CD4-positive, alpha-beta T cell (primary cell): ENCODE measurements at regions not wholly inside any gene's neighbourhood (a gene's known extent, or its start where the extent isn't known, plus 50 kb on each side); places are given as distances from the start of the nearest gene placed in this dataset.

Source experiments
- ATAC-seq: fragments of 200-7000 bp; cut with Tn5 transposase; one replicate; pipeline ENCODE4 v1.10.0; 2022; ENCODE audit warnings: mild to moderate bottlenecking; ENCODE audit not compliant: poor library complexity
- CTCF ChIA-PET: fragments of 350-600 bp; sonication (Branson Sonifier 250); formaldehyde crosslinking; loops from one replicate; lab custom pipeline; 2021; ENCODE audit warnings: antibody characterized with exemption, inconsistent platforms; lab: Charles Lee
- POLR2A ChIA-PET: fragments of 350-600 bp; sonication (Branson Sonifier 250); formaldehyde crosslinking; loops from one replicate; lab custom pipeline; 2021; ENCODE audit warnings: antibody characterized with exemption, inconsistent platforms; lab: Charles Lee
- DNase-seq, 14 experiments: peaks; one replicate each; pipeline ENCODE4 v3.0.0-alpha.2; 2013 to 2020; ENCODE audit warnings: mixed read lengths in 2 of 14
- H3K27ac ChIP-seq, 2 donors: one replicate each; pipeline versions ENCODE4 v1.5.1 to v1.7.0; 2013; ENCODE audit warnings: low read length in 2 of 2, low read depth in 1 of 2, mild to moderate bottlenecking in 1 of 2
- H3K27me3 ChIP-seq, 2 experiments: 1 replicate in 1 of 2; 2 replicates in 1 of 2; pipeline versions ENCODE4 v1.6.1 to v1.7.0; 2013; ENCODE audit warnings: low read length in 2 of 2, control low read depth in 1 of 2, mild to moderate bottlenecking in 1 of 2, moderate library complexity in 1 of 2; ENCODE audit not compliant: insufficient read depth in 2 of 2, control insufficient read depth in 1 of 2
- H3K36me3 ChIP-seq: one replicate; pipeline ENCODE4 v1.6.1; 2013; ENCODE audit warnings: low read length, control low read depth; ENCODE audit not compliant: insufficient read depth
- H3K4me1 ChIP-seq: one replicate; pipeline ENCODE4 v1.6.1; 2013; ENCODE audit warnings: low read length, control low read depth; ENCODE audit not compliant: insufficient read depth
- H3K4me3 ChIP-seq: one replicate; pipeline ENCODE4 v1.5.1; 2013; ENCODE audit warnings: mild to moderate bottlenecking, low read length, moderate library complexity
- H3K9me3 ChIP-seq, 2 experiments: 1 replicate in 1 of 2; 2 replicates in 1 of 2; pipeline versions ENCODE4 v1.6.1 to v1.7.0; 2013; ENCODE audit warnings: low read length in 2 of 2, mild to moderate bottlenecking in 2 of 2, control low read depth in 1 of 2, moderate library complexity in 1 of 2; ENCODE audit not compliant: control insufficient read depth in 1 of 2, insufficient read depth in 1 of 2
- H3K27ac Mint-ChIP-seq: one replicate; pipeline ENCODE4 v1.8.0; 2020; ENCODE audit warnings: mixed read lengths
- H3K27me3 Mint-ChIP-seq: one replicate; pipeline ENCODE4 v1.8.0; 2021; ENCODE audit warnings: mixed read lengths
- H3K36me3 Mint-ChIP-seq: one replicate; pipeline ENCODE4 v1.8.0; 2021; ENCODE audit warnings: low read depth, mixed read lengths
- H3K4me1 Mint-ChIP-seq: one replicate; pipeline ENCODE4 v1.8.0; 2021; ENCODE audit warnings: low read depth, mixed read lengths
- H3K4me3 Mint-ChIP-seq: one replicate; pipeline ENCODE4 v1.8.0; 2020; ENCODE audit warnings: mild to moderate bottlenecking, mixed read lengths
- H3K9me3 Mint-ChIP-seq: one replicate; pipeline ENCODE4 v1.8.0; 2020; ENCODE audit warnings: mixed read lengths
- intact Hi-C, 2 experiments: fragments of 100-400 bp; cut with DNase I in 1 of 2; cut with micrococcal nuclease in 1 of 2; formaldehyde crosslinking; loops; one replicate each; pipeline versions ENCODE4 v1.15.1 to v1.9.0; 2023 to 2025; cut with DNase I, micrococcal nuclease
- TF ChIP-seq, protein P1 (sequence below): fragments of 200-600 bp; IDR thresholded peaks from one replicate; pipeline ENCODE4 v1.8.0; 2022; ENCODE audit warnings: antibody characterized with exemption, mild to moderate bottlenecking

DNA sequence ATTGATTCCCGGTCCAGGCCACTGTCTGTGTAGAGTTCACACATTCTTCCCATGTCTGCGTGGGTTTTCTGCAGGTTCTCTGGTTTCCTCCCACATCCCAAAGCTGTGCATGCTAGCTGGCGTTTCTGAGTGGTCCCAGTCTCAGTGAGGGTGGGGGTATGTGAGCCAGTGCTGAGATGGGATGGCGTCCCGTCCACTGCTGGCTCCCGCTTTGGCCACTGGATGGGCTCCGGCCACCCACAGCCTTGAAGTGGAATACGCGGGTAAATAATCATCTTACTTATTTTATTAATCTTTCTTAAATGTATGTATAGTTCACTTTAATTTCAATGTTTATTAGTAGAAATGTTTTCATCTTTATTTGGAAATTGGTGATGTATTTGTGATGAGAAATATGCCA is 343.5 kb upstream of the MANEA start:
- H3K9me3 ChIP-seq, result no peaks in the 10 kb centered on the region
- intact Hi-C loops, result no loop called here
- Mint-ChIP-seq H3K27ac (no peak overlapping the region), H3K4me3 (no peak overlapping the region), H3K27me3 (no peaks in the 10 kb centered on the region), H3K4me1 (no peaks in the 10 kb centered on the region), H3K9me3 (no peaks in the 10 kb centered on the region), H3K36me3 (no peaks in the 10 kb centered on the region)
- ATAC-seq (no peak), DNase-seq (no peak)
- TF ChIP-seq, protein P1, sequence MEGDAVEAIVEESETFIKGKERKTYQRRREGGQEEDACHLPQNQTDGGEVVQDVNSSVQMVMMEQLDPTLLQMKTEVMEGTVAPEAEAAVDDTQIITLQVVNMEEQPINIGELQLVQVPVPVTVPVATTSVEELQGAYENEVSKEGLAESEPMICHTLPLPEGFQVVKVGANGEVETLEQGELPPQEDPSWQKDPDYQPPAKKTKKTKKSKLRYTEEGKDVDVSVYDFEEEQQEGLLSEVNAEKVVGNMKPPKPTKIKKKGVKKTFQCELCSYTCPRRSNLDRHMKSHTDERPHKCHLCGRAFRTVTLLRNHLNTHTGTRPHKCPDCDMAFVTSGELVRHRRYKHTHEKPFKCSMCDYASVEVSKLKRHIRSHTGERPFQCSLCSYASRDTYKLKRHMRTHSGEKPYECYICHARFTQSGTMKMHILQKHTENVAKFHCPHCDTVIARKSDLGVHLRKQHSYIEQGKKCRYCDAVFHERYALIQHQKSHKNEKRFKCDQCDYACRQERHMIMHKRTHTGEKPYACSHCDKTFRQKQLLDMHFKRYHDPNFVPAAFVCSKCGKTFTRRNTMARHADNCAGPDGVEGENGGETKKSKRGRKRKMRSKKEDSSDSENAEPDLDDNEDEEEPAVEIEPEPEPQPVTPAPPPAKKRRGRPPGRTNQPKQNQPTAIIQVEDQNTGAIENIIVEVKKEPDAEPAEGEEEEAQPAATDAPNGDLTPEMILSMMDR, result no peak
- no peaks in the 10 kb centered on the region for H3K27me3 ChIP-seq
- H3K27ac ChIP-seq, result no peak overlapping the region
- ChIA-PET CTCF (no interaction called here), POLR2A (no interaction called here)
- no peaks in the 10 kb centered on the region for H3K4me1 ChIP-seq
- H3K4me3 ChIP-seq, result no peak overlapping the region
- H3K36me3 ChIP-seq, result no peaks in the 10 kb centered on the region

DNA sequence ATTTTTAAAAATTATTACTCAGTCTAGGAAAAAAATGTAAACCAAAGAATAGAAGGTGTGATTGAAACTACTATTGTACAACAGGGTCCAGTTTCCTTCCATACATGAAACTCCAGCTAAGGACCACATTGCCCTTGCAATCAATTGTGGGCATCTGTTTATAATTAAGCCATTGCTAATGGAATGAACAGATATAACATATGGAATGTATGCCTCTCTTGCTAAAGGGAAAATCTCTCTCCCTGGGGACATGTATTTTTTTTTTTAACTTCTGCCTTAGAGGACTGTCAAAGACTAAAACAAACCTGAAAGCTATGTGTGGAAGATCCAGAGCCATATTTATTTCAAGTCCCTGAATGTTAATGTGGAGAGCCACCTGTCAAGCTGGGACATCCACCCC is 336.8 kb upstream of the MANEA start:
- Histone ChIP-seq H3K27ac (no peak overlapping the region), H3K27me3 (no peaks in the 10 kb centered on the region), H3K9me3 (no peaks in the 10 kb centered on the region), H3K4me1 (no peaks in the 10 kb centered on the region), H3K36me3 (no peaks in the 10 kb centered on the region), H3K4me3 (no peak overlapping the region)
- H3K4me3 Mint-ChIP-seq, result no peak overlapping the region
- H3K27ac Mint-ChIP-seq, result no peak overlapping the region
- ChIA-PET POLR2A (no interaction called here), CTCF (no interaction called here)
- ATAC-seq, result no peak
- intact Hi-C loops, result no loop called here
- no peaks in the 10 kb centered on the region for H3K9me3 Mint-ChIP-seq
- no peak for DNase-seq
- TF ChIP-seq, protein P1, result no peak
- H3K36me3 Mint-ChIP-seq, result no peaks in the 10 kb centered on the region
- no peaks in the 10 kb centered on the region for H3K4me1 Mint-ChIP-seq
- no peaks in the 10 kb centered on the region for H3K27me3 Mint-ChIP-seq

DNA sequence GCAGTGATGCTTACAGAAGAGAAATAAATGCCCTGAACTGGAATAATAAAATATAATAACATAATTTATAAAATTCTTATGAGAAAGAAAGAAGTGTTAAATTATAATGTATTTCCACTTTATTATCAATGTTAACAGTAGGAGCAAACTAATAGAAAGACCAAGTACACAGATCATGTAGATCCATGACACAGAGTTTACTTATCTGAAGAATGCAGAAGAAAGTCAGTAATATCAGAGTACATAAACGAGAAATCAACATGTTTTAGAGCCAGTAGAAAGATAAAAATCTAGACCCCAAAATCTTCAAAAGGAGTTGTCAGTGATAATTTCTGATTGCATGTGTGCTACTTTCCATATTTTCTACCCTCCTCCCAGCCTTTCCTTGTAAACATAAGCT is 334.8 kb upstream of the MANEA start:
- Histone ChIP-seq H3K27me3 (no peaks in the 10 kb centered on the region), H3K36me3 (no peaks in the 10 kb centered on the region), H3K4me1 (no peaks in the 10 kb centered on the region), H3K27ac (no peak overlapping the region), H3K9me3 (no peaks in the 10 kb centered on the region), H3K4me3 (no peak overlapping the region)
- intact Hi-C loops, result no loop called here
- Mint-ChIP-seq H3K27ac (no peak overlapping the region), H3K36me3 (no peaks in the 10 kb centered on the region), H3K4me3 (no peak overlapping the region), H3K9me3 (no peaks in the 10 kb centered on the region), H3K27me3 (no peaks in the 10 kb centered on the region), H3K4me1 (no peaks in the 10 kb centered on the region)
- no peak for DNase-seq
- TF ChIP-seq, protein P1, result no peak
- ATAC-seq, result no peak
- CTCF ChIA-PET, result no interaction called here
- POLR2A ChIA-PET, result no interaction called here
